ENCODE measurements at regions not wholly inside any gene's neighbourhood (a gene's known extent, or its start where the extent isn't known, plus 50 kb on each side); places are given as distances from the start of the nearest gene placed in this dataset.

DNA sequence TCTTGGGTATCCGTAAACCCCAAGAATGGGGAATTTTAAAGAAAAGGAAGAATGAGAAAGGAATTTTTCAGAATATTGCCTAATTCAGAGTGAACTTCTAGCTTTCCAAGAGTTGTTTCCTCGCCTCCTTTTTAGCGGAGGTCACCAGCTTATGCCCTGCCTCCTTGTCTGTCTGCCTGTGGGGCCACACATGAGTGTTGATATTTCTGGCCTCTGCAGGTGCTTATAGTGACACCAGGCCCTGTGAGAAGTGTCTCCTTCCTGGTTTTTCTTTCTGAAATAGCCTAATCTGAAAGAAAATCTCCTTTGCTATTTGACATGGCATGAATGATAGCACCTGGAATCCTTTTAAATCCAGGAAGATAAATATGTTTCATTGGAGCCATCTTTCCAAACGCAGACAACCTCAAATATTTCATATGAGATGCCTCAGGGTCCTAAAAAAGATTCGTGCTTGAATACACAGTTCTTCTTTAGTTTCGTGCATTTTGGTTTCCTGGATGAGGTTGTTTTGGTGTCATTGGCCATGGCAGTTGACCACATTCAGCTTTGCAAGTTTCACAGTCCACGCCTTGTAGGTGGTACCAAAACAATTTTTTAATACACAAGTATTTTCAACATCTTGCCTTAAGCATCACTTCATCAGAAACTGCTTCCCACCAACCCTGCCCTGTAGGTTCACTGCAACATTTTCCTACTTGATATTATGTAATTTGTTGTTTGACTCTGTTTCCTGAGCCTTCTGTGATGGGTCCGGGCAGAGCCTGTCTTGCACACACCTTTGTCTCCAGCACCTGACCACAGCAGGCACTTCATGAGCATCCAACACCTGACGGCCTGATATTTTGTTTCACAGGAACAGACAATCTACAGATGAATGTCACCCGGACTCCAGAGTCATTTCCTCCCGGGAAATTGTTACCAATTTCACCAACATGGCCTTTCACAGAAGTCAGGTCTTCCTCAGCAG lies 159.4 kb downstream of the C11orf91 start:
- TF ChIP-seq, protein P1, sequence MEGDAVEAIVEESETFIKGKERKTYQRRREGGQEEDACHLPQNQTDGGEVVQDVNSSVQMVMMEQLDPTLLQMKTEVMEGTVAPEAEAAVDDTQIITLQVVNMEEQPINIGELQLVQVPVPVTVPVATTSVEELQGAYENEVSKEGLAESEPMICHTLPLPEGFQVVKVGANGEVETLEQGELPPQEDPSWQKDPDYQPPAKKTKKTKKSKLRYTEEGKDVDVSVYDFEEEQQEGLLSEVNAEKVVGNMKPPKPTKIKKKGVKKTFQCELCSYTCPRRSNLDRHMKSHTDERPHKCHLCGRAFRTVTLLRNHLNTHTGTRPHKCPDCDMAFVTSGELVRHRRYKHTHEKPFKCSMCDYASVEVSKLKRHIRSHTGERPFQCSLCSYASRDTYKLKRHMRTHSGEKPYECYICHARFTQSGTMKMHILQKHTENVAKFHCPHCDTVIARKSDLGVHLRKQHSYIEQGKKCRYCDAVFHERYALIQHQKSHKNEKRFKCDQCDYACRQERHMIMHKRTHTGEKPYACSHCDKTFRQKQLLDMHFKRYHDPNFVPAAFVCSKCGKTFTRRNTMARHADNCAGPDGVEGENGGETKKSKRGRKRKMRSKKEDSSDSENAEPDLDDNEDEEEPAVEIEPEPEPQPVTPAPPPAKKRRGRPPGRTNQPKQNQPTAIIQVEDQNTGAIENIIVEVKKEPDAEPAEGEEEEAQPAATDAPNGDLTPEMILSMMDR (IDR thresholded peaks at IDR 0.05 in 8 of 11, conservative IDR thresholded peaks at IDR 0.05 in 3 of 11): no peak
- TF ChIP-seq POLR2A (IDR thresholded peaks at IDR 0.05): no peak
- TF ChIP-seq POLR2AphosphoS5 (IDR thresholded peaks at IDR 0.05): no peak

All from spleen (tissue), 7 donors.